ENCODE measurements at regions not wholly inside any gene's neighbourhood (a gene's known extent, or its start where the extent isn't known, plus 50 kb on each side); places are given as distances from the start of the nearest gene placed in this dataset.

DNA sequence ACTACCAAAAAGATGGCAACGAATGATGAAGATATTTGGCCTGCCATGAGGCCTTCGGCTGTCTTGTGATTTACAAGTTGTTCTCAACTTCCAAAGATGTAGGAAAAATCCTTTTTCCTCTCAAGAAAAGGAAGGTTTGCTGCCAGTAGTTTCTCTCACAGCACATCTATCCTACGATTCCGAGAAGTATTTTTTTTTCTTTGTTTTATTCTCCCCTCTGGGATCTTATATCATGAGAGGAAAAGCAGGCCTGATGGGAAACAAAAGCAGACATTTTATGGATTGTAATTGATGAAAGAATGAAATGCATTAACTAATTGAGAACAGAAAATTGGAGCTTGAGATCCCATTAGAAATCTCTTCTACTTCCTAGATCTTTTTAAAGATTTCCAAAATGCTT is 1197.9 kb upstream of the SEL1L start:
- Histone ChIP-seq H3K36me3 (no peaks in the 10 kb centered on the region), H3K27me3 (no peaks in the 10 kb centered on the region), H3K27ac (no peak overlapping the region), H3K4me3 (no peak overlapping the region), H3K4me1 (no peaks in the 10 kb centered on the region), H3K9me3 (no peaks in the 10 kb centered on the region)
- TF ChIP-seq, protein P1, sequence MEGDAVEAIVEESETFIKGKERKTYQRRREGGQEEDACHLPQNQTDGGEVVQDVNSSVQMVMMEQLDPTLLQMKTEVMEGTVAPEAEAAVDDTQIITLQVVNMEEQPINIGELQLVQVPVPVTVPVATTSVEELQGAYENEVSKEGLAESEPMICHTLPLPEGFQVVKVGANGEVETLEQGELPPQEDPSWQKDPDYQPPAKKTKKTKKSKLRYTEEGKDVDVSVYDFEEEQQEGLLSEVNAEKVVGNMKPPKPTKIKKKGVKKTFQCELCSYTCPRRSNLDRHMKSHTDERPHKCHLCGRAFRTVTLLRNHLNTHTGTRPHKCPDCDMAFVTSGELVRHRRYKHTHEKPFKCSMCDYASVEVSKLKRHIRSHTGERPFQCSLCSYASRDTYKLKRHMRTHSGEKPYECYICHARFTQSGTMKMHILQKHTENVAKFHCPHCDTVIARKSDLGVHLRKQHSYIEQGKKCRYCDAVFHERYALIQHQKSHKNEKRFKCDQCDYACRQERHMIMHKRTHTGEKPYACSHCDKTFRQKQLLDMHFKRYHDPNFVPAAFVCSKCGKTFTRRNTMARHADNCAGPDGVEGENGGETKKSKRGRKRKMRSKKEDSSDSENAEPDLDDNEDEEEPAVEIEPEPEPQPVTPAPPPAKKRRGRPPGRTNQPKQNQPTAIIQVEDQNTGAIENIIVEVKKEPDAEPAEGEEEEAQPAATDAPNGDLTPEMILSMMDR (IDR thresholded peaks at IDR 0.05), result no peak
- DNase-seq (no peak), ATAC-seq (no peak), FAIRE-seq (no peak)
- WGBS, 2 donors, result 73 to 83% methylated on average over 4 of the region's 4 CpGs
- intact Hi-C loops (cut with DNase I), result no loop called here

DNA sequence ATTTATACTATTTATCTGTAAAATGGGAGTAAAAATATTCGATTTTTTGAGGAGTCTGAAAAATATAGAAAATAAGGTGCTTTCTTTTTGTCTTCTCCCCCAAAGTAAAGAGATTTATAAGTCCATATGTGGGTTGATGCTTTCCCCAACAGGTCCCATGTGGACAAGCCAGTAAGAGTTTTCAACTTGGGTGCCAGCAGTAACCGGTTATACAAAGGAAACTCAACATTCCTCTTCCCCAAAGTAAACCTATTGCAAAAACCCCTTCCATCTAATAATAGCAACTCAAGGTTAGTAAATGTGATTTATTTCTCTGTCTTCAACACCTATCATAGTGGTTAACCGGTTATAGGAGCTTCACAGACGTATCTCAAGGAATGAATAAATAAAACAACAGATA is 1206.9 kb upstream of the SEL1L start:
- ATAC-seq, result no peak
- no peak for FAIRE-seq
- Histone ChIP-seq H3K27ac (no peak overlapping the region), H3K9me3 (no peaks in the 10 kb centered on the region), H3K36me3 (no peaks in the 10 kb centered on the region), H3K27me3 (no peaks in the 10 kb centered on the region), H3K4me1 (no peaks in the 10 kb centered on the region), H3K4me3 (no peak overlapping the region)
- WGBS, 2 donors, result 21 to 39% methylated on average over 4 of the region's 4 CpGs
- no peak for DNase-seq
- intact Hi-C loops (cut with DNase I), result no loop called here
- TF ChIP-seq, protein P1 (IDR thresholded peaks at IDR 0.05), result no peak

GRCh38 chr14:82755476-82755875 is 1221.8 kb upstream of the SEL1L start:
- H3K27me3 ChIP-seq, result no peaks in the 10 kb centered on the region
- no peaks in the 10 kb centered on the region for H3K9me3 ChIP-seq
- ATAC-seq, result no peak
- 53 to 54% methylated on average over 3 of the region's 3 CpGs for WGBS, 2 donors
- H3K4me1 ChIP-seq, result no peaks in the 10 kb centered on the region
- no peak for FAIRE-seq
- TF ChIP-seq, protein P1 (IDR thresholded peaks at IDR 0.05), result no peak
- no peaks in the 10 kb centered on the region for H3K36me3 ChIP-seq
- no peak overlapping the region for H3K27ac ChIP-seq
- H3K4me3 ChIP-seq, result no peak overlapping the region
- intact Hi-C loops (cut with DNase I), result no loop called here
- no peak for DNase-seq

DNA sequence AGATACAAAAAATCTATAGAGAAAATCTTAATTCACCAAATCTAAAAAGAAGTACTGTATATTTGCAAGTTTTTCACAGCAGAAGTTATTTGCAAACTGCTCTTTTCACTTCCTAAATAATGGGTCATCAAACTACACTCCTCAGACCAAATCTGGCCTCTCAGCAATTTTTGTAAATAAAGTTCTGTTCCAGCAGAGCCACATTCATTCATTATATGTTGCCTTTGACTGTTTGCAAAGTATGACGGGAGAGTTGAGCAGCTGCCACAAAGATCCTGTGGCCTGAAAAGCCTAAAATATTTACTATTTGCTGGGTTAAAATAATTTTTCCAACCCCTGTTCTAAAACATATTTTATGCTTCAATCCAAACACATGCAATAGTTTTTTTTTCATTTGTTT is 1222.3 kb upstream of the SEL1L start:
- no peaks in the 10 kb centered on the region for H3K27me3 ChIP-seq
- FAIRE-seq (no peak), ATAC-seq (no peak), DNase-seq (no peak)
- no peak overlapping the region for H3K27ac ChIP-seq
- 41 to 48% methylated on average over 1 of the region's 1 CpG for WGBS, 2 donors
- intact Hi-C loops (cut with DNase I), result no loop called here
- H3K4me3 ChIP-seq, result no peak overlapping the region
- TF ChIP-seq, protein P1 (IDR thresholded peaks at IDR 0.05), result no peak
- no peaks in the 10 kb centered on the region for H3K36me3 ChIP-seq
- no peaks in the 10 kb centered on the region for H3K4me1 ChIP-seq
- no peaks in the 10 kb centered on the region for H3K9me3 ChIP-seq

DNA sequence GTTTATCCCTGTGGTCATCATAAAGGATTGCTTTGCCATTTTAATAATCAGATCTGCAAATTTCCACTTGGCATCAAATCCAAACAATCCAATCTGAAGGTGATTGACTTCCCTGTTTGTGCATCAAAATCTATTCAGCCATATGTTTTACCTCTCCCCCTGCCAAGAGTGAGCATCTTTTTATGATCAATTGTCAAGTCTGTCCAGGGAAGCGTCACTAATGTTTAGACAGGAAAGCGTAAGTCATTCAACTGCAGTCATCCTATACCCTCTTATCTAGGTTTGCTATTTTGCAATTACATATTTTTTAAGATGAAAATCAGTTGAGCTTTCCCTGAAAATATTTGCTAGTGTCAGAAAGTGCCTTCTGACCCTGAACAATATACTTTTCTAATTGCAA is 1224.1 kb upstream of the SEL1L start:
- DNase-seq, result no peak
- TF ChIP-seq, protein P1 (IDR thresholded peaks at IDR 0.05), result no peak
- Histone ChIP-seq H3K36me3 (no peaks in the 10 kb centered on the region), H3K4me3 (no peak overlapping the region), H3K27ac (no peak overlapping the region), H3K27me3 (no peaks in the 10 kb centered on the region), H3K4me1 (no peaks in the 10 kb centered on the region), H3K9me3 (no peaks in the 10 kb centered on the region)
- ATAC-seq, result no peak
- 73 to 81% methylated on average over 2 of the region's 2 CpGs for WGBS, 2 donors
- intact Hi-C loops (cut with DNase I), result no loop called here
- no peak for FAIRE-seq
